ENCODE measurements at regions not wholly inside any gene's neighbourhood (a gene's known extent, or its start where the extent isn't known, plus 50 kb on each side); places are given as distances from the start of the nearest gene placed in this dataset.

GRCh38 chr13:107743983-107744382, 471.4 kb downstream of the LIG4 start:
- ChIA-PET POLR2A (ENCODE audit: unreplicated experiment) (no interaction called here), CTCF (no interaction called here)
- TF ChIP-seq EZH2 (IDR thresholded peaks at IDR 0.05; ENCODE audit: low read depth), result no peak
- TF ChIP-seq, protein P1, sequence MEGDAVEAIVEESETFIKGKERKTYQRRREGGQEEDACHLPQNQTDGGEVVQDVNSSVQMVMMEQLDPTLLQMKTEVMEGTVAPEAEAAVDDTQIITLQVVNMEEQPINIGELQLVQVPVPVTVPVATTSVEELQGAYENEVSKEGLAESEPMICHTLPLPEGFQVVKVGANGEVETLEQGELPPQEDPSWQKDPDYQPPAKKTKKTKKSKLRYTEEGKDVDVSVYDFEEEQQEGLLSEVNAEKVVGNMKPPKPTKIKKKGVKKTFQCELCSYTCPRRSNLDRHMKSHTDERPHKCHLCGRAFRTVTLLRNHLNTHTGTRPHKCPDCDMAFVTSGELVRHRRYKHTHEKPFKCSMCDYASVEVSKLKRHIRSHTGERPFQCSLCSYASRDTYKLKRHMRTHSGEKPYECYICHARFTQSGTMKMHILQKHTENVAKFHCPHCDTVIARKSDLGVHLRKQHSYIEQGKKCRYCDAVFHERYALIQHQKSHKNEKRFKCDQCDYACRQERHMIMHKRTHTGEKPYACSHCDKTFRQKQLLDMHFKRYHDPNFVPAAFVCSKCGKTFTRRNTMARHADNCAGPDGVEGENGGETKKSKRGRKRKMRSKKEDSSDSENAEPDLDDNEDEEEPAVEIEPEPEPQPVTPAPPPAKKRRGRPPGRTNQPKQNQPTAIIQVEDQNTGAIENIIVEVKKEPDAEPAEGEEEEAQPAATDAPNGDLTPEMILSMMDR (conservative IDR thresholded peaks at IDR 0.05), result no peak
- Histone ChIP-seq H3K79me2 (ENCODE audit: low read depth) (no peaks in the 10 kb centered on the region), H3K27ac (no peak overlapping the region), H3K4me1 (replicated peaks; ENCODE audit: insufficient read depth) (no peaks in the 10 kb centered on the region), H2AFZ (no peak overlapping the region), H3K4me2 (no peak overlapping the region), H4K20me1 (ENCODE audit: insufficient read depth) (no peaks in the 10 kb centered on the region), H3K9me3 (ENCODE audit: insufficient read depth, low read depth) (no peaks in the 10 kb centered on the region), H3K27me3 (ENCODE audit: insufficient read depth, low read depth) (no peaks in the 10 kb centered on the region), H3K9me2 (ENCODE audit: insufficient read depth) (no peaks in the 10 kb centered on the region; the same call in 1 of the 2 replicates), H3F3A (ENCODE audit: insufficient read depth, low read depth) (no peaks in the 10 kb centered on the region), H3K36me3 (ENCODE audit: low read depth) (no peaks in the 10 kb centered on the region), H3K4me3 (no peak overlapping the region)
- BruUV-seq (replicated peaks), result no TSS peak
- no peak for DNase-seq
- intact Hi-C loops (cut with micrococcal nuclease; ENCODE audit: unreplicated experiment), result no loop called here

GRCh38 chr13:107743526-107743925, 471.8 kb downstream of the LIG4 start:
- H3K27ac ChIP-seq, result no peak overlapping the region
- H3K9me3 ChIP-seq (ENCODE audit: insufficient read depth, low read depth), result no peaks in the 10 kb centered on the region
- intact Hi-C loops (cut with micrococcal nuclease; ENCODE audit: unreplicated experiment), result no loop called here
- H4K20me1 ChIP-seq (ENCODE audit: insufficient read depth), result no peaks in the 10 kb centered on the region
- no peaks in the 10 kb centered on the region for H3F3A ChIP-seq (ENCODE audit: insufficient read depth, low read depth)
- H3K79me2 ChIP-seq (ENCODE audit: low read depth), result no peaks in the 10 kb centered on the region
- no peaks in the 10 kb centered on the region for H3K27me3 ChIP-seq (ENCODE audit: insufficient read depth, low read depth)
- H3K36me3 ChIP-seq (ENCODE audit: low read depth), result no peaks in the 10 kb centered on the region
- no peak overlapping the region for H2AFZ ChIP-seq
- H3K4me1 ChIP-seq (replicated peaks; ENCODE audit: insufficient read depth), result no peaks in the 10 kb centered on the region
- POLR2A ChIA-PET (ENCODE audit: unreplicated experiment), result no interaction called here
- no peak overlapping the region for H3K4me3 ChIP-seq
- CTCF ChIA-PET, result no interaction called here
- H3K9me2 ChIP-seq (ENCODE audit: insufficient read depth), result no peaks in the 10 kb centered on the region; the same call in 1 of the 2 replicates
- peak in 1 of 2 experiments; percentile 25 for DNase-seq
- no TSS peak for BruUV-seq (replicated peaks)
- no peak overlapping the region for H3K4me2 ChIP-seq
- TF ChIP-seq, protein P1 (conservative IDR thresholded peaks at IDR 0.05), result no peak
- no peak for TF ChIP-seq EZH2 (IDR thresholded peaks at IDR 0.05; ENCODE audit: low read depth)

- Histone ChIP-seq H3K4me2 (no peak overlapping the region), H2AFZ (no peak overlapping the region), H3K4me3 (no peak overlapping the region), H4K20me1 (ENCODE audit: insufficient read depth) (no peaks in the 10 kb centered on the region), H3F3A (ENCODE audit: insufficient read depth, low read depth) (no peaks in the 10 kb centered on the region), H3K9me2 (ENCODE audit: insufficient read depth) (no peaks in the 10 kb centered on the region; the same call in 1 of the 2 replicates), H3K27ac (no peak overlapping the region), H3K79me2 (ENCODE audit: low read depth) (no peaks in the 10 kb centered on the region), H3K4me1 (replicated peaks; ENCODE audit: insufficient read depth) (no peaks in the 10 kb centered on the region), H3K9me3 (ENCODE audit: insufficient read depth, low read depth) (no peaks in the 10 kb centered on the region), H3K27me3 (ENCODE audit: insufficient read depth, low read depth) (no peaks in the 10 kb centered on the region), H3K36me3 (ENCODE audit: low read depth) (no peaks in the 10 kb centered on the region)
- CTCF ChIA-PET, result no interaction called here
- intact Hi-C loops (cut with micrococcal nuclease; ENCODE audit: unreplicated experiment), result no loop called here
- POLR2A ChIA-PET (ENCODE audit: unreplicated experiment), result no interaction called here
- DNase-seq, result peak in 1 of 2 experiments; percentile 33
- no TSS peak for BruUV-seq (replicated peaks)
- TF ChIP-seq, protein P1 (conservative IDR thresholded peaks at IDR 0.05), result no peak
These were observed 472.2 kb downstream of the LIG4 start for GRCh38 chr13:107743100-107743499.
